ENCODE measurements at regions not wholly inside any gene's neighbourhood (a gene's known extent, or its start where the extent isn't known, plus 50 kb on each side); places are given as distances from the start of the nearest gene placed in this dataset.

DNA sequence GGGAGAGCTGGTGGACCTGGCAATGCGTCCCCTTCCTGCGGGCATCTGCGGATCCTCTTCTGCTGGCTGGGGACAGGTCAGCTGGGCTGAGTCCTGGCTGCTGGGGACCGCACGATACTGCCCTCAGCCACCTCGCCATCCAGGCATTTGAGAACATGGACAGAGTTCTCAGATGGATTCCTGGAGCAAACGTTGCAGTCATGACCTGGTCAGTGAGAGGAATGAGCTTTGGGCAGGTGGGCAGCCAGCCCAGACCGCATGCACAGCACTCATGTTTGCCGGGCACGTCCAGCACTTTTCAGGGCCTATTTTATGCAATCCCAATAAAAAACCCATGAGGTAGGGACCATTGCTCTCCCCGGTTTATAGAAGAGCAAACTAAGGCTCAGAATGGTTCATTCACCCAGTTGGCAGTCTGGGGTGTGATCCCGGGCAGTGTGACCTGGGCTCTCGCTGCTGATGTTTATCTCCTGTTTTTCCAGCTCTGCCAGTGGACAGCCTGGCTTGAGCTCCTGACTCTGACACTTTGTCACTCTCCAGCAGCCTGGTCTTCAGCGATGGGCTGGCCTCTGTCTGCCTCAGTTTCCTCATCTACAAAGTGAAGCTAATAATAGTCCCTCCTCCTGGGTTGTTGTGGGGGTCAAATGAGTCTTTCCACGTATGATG is 294.7 kb downstream of the IRF8 start:
- Histone ChIP-seq H3K36me3 (ENCODE audit: low read depth) (no peaks in the 10 kb centered on the region), H3K27me3 (ENCODE audit: insufficient read depth, poor library complexity, severe bottlenecking) (peaks cover 100% of the 10 kb centered on the region), H3K4me3 (ENCODE audit: severe bottlenecking) (no peak overlapping the region), H3K27ac (ENCODE audit: poor library complexity, severe bottlenecking) (no peak overlapping the region), H3K4me1 (ENCODE audit: insufficient read depth, poor library complexity, severe bottlenecking) (no peaks in the 10 kb centered on the region), H3K9me3 (ENCODE audit: severe bottlenecking) (no peaks in the 10 kb centered on the region)
- TF ChIP-seq, protein P1, sequence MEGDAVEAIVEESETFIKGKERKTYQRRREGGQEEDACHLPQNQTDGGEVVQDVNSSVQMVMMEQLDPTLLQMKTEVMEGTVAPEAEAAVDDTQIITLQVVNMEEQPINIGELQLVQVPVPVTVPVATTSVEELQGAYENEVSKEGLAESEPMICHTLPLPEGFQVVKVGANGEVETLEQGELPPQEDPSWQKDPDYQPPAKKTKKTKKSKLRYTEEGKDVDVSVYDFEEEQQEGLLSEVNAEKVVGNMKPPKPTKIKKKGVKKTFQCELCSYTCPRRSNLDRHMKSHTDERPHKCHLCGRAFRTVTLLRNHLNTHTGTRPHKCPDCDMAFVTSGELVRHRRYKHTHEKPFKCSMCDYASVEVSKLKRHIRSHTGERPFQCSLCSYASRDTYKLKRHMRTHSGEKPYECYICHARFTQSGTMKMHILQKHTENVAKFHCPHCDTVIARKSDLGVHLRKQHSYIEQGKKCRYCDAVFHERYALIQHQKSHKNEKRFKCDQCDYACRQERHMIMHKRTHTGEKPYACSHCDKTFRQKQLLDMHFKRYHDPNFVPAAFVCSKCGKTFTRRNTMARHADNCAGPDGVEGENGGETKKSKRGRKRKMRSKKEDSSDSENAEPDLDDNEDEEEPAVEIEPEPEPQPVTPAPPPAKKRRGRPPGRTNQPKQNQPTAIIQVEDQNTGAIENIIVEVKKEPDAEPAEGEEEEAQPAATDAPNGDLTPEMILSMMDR (IDR thresholded peaks at IDR 0.05; ENCODE audit: poor library complexity, severe bottlenecking) = no peak
- DNase-seq (ENCODE audit: low spot score) (no peak), ATAC-seq (ENCODE audit: low read depth) (no peak)

DNA sequence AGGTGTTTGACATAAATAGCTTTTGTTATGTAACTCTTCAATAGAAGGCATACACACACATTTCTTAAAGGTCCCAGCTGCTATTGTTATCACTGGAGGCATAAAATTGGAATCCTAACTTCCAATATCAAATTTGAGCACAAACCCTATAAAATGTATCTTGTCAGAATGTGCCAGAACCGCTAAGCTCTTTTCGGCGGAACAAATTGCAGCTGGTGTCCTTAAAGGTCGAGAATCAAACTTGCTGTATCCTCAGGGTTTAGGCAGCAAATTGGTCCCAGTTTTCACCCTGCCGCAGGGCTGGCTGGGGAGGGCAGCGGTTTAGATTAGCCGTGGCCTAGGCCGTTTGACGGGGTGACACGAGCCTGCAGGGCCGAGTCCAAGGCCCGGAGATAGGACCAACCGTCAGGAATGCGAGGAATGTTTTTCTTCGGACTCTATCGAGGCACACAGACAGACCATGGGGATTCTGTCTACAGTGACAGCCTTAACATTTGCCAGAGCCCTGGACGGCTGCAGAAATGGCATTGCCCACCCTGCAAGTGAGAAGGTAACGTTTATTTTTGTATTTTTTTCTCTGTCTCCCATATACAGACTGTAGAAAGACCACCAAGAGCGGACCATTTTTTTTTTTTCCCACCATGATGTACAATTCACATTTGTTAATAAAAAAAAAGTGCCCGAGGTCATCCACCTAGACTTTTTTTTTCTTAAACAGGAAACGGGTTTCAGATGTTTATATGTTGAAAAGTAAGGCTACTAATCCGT is 297.1 kb downstream of the IRF8 start:
- ATAC-seq (ENCODE audit: low read depth) (no peak), DNase-seq (ENCODE audit: low spot score) (no peak)
- H3K4me1 ChIP-seq (ENCODE audit: insufficient read depth, poor library complexity, severe bottlenecking) = no peaks in the 10 kb centered on the region
- TF ChIP-seq, protein P1 (IDR thresholded peaks at IDR 0.05; ENCODE audit: poor library complexity, severe bottlenecking) = no peak
- no peak overlapping the region for H3K4me3 ChIP-seq (ENCODE audit: severe bottlenecking)
- no peak overlapping the region for H3K27ac ChIP-seq (ENCODE audit: poor library complexity, severe bottlenecking)
- H3K36me3 ChIP-seq (ENCODE audit: low read depth) = no peaks in the 10 kb centered on the region
- H3K27me3 ChIP-seq (ENCODE audit: insufficient read depth, poor library complexity, severe bottlenecking) = peaks cover 100% of the 10 kb centered on the region
- no peaks in the 10 kb centered on the region for H3K9me3 ChIP-seq (ENCODE audit: severe bottlenecking)

DNA sequence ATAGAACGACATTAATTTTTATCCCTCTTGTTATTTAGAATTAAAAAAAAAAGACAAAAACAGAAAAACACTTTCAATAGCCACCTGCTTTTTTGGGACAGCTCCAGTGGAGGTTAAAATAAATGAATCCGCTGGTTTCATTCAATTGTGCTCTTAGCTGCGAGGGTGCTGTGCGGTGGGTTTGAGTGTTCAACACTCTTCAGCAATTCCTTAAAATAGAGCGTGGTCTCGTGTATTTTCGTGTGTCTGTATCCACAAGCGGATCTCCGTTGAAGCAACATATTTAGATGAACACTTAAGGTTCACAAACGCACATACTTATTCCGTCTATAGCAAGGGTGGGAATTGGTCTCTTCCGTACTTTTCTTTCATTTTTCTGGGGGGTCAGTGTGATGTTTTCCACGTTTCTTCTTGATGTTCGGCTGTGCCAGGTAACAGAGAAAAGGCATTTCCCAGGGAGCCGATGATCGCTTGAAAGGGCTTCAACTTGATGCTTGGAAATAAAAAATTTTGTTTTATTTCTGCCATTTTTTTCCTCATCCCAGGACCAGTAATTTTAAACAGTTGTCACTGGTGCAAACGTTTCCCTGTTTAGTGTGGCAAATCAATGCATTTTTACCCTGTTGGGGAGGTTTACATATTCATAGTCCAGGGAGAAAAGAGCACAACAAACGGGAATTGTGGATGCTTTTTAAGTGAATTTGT is 297.9 kb downstream of the IRF8 start:
- no peak overlapping the region for H3K4me3 ChIP-seq (ENCODE audit: severe bottlenecking)
- DNase-seq (ENCODE audit: low spot score) (no peak), ATAC-seq (ENCODE audit: low read depth) (no peak)
- H3K27ac ChIP-seq (ENCODE audit: poor library complexity, severe bottlenecking) = no peak overlapping the region
- peaks cover 99% of the 10 kb centered on the region for H3K27me3 ChIP-seq (ENCODE audit: insufficient read depth, poor library complexity, severe bottlenecking)
- no peaks in the 10 kb centered on the region for H3K36me3 ChIP-seq (ENCODE audit: low read depth)
- TF ChIP-seq, protein P1 (IDR thresholded peaks at IDR 0.05; ENCODE audit: poor library complexity, severe bottlenecking) = no peak
- H3K9me3 ChIP-seq (ENCODE audit: severe bottlenecking) = no peaks in the 10 kb centered on the region
- no peaks in the 10 kb centered on the region for H3K4me1 ChIP-seq (ENCODE audit: insufficient read depth, poor library complexity, severe bottlenecking)

DNA sequence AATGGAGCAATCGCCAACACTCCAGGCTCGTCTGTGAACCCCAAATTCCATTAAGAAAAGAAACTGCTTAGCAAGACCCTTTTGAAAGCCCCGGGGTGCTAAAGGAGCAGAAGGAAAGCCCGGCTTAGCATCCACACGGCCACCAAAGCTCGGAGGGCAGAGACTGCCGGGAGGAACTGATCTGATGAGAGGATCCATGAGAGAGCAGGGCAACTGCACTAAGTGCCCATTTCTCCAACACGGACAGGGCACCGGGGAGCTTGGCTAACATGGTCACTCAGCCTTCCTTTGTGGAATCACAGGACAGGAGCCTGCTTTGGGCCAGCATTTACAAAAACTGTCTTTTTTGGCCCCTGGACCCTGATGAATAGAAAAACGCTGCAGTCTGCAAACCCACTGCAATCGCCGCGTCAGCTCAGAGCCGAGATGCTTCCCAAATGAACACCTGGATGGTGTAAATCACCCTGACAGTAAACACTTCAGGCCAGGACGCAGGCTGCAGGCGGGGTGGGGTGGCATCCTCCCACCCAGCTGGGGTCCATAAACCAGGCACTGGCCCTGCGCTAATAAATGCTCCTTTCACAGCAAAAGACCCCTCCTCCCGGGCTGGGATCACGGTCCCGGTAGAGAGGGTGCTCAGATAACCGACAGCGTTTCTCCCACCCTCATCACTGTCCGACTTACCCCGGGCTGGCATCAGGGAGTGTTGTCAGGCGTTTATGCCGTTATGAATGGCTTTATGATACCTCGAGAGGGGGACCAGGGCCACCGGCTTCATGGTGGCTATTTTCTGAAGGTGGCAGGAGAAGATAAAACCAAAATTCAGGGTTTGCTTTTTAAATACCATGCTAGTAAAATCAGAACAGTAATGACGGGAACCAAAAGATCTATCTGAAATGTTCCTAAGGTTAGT is 299.5 kb downstream of the IRF8 start:
- Histone ChIP-seq H3K27me3 (ENCODE audit: insufficient read depth, poor library complexity, severe bottlenecking) (peaks cover 99% of the 10 kb centered on the region), H3K36me3 (ENCODE audit: low read depth) (no peaks in the 10 kb centered on the region), H3K27ac (ENCODE audit: poor library complexity, severe bottlenecking) (no peak overlapping the region), H3K9me3 (ENCODE audit: severe bottlenecking) (no peaks in the 10 kb centered on the region), H3K4me1 (ENCODE audit: insufficient read depth, poor library complexity, severe bottlenecking) (no peaks in the 10 kb centered on the region), H3K4me3 (ENCODE audit: severe bottlenecking) (no peak overlapping the region)
- ATAC-seq (ENCODE audit: low read depth) = no peak
- TF ChIP-seq, protein P1 (IDR thresholded peaks at IDR 0.05; ENCODE audit: poor library complexity, severe bottlenecking) = no peak
- no peak for DNase-seq (ENCODE audit: low spot score)
